HG03095 (cell line): ENCODE measurements at regions not wholly inside any gene's neighbourhood (a gene's known extent, or its start where the extent isn't known, plus 50 kb on each side); places are given as distances from the start of the nearest gene placed in this dataset.
"Not testable (repeated sequence)": the region's sequence is repeated elsewhere in the genome, so short reads cannot be mapped to it uniquely, and the experiment has no call there.

Source experiments
- ATAC-seq: cut with Tn5 transposase; IDR thresholded peaks from one replicate; pipeline ENCODE4 v1.9.1; 2021; ENCODE audit warnings: moderate library complexity; ENCODE audit not compliant: unreplicated experiment

DNA sequence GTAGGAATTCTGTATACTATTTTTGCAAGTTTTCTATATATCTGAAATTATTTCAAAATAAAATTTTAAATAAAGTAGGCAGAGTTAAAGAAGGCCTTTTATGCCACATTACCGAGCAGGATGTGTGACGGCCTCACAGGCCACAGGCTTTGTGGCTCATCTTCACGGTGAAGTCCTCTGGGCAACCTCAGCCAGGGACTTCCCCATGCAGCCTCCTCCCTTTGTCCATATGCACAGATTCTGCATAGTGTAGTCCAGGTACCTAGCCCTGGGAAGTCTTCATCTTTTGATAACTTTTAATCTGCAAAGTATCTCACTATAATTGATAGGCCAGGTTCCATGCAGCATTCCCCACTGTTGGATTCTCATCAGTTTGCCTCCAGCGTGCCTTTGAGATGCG lies 62.8 kb downstream of the ARHGAP11B start:
- ATAC-seq = not testable (repeated sequence)

GRCh38 chr15:30690153-30690552 lies 64.2 kb downstream of the ARHGAP11B start:
- not testable (repeated sequence) for ATAC-seq

DNA sequence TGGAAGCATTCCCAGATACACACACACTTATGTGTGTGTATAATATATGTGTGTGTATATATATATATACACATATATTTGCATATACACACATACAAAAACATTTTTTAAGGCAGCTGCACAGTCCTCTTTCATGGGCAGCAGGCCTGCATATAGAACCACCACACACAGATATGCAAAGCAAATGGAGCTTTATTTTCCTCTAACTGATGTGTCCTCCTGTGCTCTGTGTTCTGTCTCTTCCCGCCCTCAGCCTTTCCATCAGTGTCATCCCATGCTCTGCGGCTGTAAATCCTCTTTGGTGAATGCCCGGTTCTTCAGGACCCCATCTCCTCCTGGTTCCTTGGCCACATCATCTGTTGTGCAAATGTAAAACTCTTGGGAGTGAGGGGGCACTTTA lies 69.9 kb downstream of the ARHGAP11B start:
- ATAC-seq = not testable (repeated sequence)

GRCh38 chr15:30696439-30697314 lies 70.7 kb downstream of the ARHGAP11B start:
- ATAC-seq = peak; percentile 78

- ATAC-seq = peak; percentile 57
Observed at GRCh38 chr15:30697315-30697685, 71.4 kb downstream of the ARHGAP11B start.

- not testable (repeated sequence) for ATAC-seq
Observed at GRCh38 chr15:30700006-30700597, 74.2 kb downstream of the ARHGAP11B start.

DNA sequence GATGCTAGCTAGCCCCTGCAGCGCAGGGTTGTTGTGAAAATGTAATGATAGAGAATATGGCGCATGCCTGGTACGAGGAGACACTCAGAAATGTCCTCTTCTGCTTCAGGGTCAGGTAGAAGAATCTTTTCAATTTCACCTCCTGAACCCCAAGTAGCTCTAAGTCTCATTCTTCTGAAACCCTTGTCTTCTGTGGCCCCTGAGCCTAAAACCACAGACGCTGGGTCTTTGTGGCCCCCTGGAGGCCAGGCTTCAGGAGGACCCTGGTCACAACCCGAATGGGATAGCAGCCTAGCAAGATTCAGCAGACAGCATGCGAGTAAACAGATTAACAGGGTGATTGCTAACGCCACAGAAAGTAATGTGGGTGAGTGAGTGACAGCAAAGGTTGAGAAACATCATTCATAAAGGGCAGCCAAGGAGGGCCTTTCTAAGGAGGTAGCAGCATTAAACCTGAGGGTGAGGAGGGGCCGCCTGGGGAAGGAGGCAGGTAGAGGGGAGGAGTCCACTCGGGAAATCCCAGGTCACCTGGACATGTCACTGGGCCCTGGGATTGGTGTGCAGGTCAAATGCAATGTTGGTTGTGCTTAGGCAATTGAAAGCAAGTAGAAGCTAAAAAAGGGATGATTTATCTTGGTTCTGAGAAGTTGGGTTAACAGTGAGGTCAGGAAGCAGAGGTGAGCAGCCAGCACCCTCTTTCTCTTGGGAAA lies 82.2 kb downstream of the ARHGAP11B start:
- not testable (repeated sequence) for ATAC-seq

- ATAC-seq = not testable (repeated sequence)
Observed at GRCh38 chr15:30708809-30709208, 82.9 kb downstream of the ARHGAP11B start.

GRCh38 chr15:30718038-30718643 lies 92.2 kb downstream of the ARHGAP11B start:
- not testable (repeated sequence) for ATAC-seq

GRCh38 chr15:30719363-30719762 lies 93.4 kb downstream of the ARHGAP11B start:
- not testable (repeated sequence) for ATAC-seq

DNA sequence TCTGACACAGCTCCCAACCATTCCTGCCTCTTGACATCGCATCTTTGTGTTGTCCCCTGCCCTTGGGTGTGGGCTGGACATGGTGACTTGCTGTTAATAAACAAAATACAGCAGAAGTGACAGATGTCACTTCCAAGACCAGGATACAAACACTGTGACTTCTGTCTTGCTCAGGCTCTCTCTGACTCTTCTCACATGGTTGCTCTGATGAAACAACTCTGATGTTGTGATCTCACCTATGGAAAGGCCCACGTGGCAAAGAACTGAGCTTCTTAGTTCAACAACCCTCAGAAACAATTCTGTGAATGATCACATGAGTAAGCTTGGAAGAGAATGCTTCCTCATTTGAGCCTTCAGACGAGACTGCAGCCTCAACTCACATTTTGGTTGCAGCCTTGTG lies 94.9 kb downstream of the ARHGAP11B start:
- ATAC-seq = not testable (repeated sequence)

DNA sequence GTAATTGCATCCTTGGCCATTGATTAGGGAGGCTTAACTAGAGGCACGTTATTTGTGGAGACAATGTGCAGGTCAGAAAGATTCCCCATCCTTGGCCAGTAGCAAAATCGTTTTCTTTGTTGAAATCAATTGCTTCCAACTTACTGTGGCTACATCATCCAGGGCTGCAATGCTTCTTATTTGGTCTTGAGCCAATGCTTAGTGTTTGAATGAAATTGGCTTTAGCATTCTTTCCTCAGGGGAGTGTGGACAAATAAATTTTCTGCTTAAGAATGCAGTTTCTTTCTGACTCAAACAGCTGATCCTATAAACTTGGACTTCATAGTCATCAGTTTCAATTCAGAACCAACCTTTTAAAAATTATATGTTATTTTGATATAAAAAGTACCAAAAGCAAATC lies 95.6 kb downstream of the ARHGAP11B start:
- ATAC-seq = not testable (repeated sequence)

DNA sequence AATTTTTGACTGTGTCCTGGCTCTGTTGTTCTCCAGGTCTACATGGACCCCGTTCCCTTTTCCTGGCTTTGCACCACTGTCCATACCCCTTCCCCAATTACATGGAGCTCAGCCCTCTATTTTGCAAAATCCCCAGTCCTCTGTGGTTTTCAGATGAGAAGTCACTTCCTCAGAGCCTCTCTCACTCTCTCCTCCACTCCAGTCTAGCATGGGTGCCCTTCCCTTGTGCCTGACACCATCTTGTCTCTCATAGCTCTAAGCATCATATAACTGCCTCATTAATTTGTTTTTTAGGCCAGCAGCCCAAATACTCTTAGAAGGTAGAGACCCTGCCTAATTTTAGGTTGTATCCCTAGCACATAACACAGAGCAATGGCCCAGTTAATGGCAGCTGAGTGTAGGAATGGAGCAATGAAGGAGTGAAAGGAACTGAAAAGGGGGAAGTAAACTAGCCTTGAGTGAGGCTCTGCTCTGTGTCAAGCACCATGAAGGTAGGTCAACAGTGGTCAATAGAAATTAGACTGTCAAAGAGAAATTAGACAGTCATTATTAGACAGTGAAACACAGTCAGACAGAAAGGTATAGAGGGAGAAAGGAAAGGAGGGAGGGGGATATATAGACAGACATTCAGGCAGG lies 97.7 kb downstream of the ARHGAP11B start:
- ATAC-seq = not testable (repeated sequence)

DNA sequence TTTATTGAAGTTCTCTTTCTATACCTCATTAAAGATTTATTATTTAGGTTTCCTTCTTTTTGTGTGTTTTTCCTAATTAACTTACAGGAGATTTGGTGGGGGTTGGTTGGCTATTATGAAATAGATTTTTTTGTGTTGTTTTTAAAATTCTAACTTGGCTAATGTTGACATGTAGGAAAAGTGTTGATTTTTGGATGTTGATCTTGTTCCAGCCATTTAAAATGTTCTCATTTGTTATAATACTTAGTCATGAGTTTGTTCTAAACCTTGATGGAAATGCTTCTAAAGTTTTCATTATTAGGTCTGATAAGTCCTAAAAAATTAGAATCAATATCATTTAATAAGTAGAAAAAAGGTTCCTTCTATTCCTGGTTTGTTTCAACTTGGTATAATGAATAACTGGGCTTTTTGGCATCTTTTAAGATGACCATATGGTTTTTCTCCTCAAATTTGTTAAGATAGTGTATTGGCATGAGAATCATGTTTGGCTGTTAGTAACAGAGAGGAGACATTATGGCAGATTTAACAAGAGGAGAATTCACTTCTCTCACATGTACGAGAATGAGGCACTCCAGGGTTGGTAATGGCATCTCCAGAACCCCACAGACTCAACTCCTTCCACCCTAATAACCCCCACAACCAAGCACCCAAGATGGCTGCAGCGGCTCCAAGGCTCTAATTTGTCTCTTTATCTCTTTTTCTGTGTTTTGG lies 104.1 kb downstream of the ARHGAP11B start:
- not testable (repeated sequence) for ATAC-seq

- not testable (repeated sequence) for ATAC-seq
Observed at GRCh38 chr15:30730633-30731032, 104.7 kb downstream of the ARHGAP11B start.

GRCh38 chr15:30732100-30732499 lies 106.2 kb downstream of the ARHGAP11B start:
- not testable (repeated sequence) for ATAC-seq

DNA sequence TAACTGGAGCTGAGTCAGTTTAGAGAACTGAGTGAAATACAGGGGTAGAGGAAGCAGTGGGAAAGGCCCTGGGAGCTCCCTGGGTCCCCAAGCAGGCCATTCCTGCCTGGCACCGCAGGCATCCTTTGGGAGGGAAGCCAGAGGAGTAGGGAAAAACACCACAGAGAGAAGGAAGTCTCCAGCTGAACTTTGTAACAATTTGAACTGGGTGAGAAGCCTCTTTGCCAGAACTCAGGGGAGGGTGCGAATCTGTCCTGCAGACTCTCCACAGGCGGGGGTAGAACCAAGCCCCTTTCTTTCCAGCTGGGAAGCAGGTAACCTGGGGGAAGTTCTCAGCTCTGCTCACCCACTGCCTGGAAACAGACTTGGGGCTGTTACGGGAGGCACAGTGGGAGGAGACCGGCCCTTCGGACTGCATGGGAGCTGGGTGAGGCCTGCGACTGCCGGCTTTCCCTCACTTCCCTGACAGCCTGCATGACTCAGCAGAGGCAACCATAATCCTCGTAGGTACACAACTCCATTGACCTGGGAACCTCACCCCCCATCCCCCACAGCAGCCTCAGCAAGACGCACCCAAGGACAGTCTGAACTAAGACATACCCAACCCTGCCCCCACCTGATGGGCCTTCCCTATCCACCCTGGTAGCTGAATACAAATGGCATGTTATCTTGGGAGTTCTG lies 110.1 kb downstream of the ARHGAP11B start:
- ATAC-seq = not testable (repeated sequence)

DNA sequence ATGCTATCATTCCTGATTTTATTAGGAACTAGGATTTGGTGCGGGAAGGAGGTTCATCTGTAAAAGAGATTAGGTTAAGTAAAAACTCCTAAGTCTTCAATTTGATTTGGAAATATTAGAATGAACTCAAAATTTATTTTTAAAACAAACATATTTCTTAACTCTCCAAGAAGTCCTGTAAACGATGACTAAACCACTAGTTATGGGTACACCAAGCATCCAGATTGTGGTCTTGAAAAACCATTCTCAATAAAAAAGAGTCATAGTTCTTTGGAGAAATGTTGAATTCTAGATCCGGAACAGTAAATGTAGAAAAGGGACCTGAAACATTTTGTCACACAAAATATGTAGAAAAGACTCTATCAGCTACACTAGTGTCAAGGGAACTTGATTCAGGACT lies 116.9 kb downstream of the ARHGAP11B start:
- ATAC-seq = not testable (repeated sequence)

DNA sequence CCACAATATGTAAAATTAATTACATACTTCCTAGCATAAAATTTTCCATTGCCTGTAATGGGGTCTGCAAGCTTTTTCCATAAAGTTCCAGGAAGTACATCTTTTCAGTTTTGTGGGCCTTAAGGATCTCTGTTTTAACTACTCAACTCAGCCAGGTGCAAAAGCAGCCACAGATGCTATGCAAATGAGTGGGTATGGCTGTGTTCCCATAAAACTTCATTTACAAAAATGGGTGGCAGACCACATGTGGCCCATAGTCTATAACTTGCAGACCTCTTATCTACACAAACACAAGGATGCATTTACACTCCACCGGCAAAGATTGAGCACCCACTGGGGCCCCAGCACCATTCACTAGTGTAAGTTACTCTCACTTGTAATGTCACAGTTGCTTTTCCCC lies 123.1 kb downstream of the ARHGAP11B start:
- not testable (repeated sequence) for ATAC-seq
